ENCODE measurements at regions not wholly inside any gene's neighbourhood (a gene's known extent, or its start where the extent isn't known, plus 50 kb on each side); places are given as distances from the start of the nearest gene placed in this dataset.
A peak's percentile ranks its signal among the peaks of the same experiment; 100 is the strongest.

GRCh38 chr1:186518822-186519381 lies 58.0 kb upstream of the PDC start:
- H3K9me3 Mint-ChIP-seq: peaks cover 10 to 18% of the 10 kb centered on the region in 2 donors
- H3K36me3 Mint-ChIP-seq: peaks cover 0 to 10% of the 10 kb centered on the region in 2 donors
- ATAC-seq (peak in 1 of 2 donors; percentile 63), DNase-seq (ENCODE audit: low spot score in 2 of 2) (no peak)
- no peak overlapping the region for H3K27ac Mint-ChIP-seq

- Mint-ChIP-seq H3K9me3 (peaks cover 10 to 18% of the 10 kb centered on the region in 2 donors), H3K36me3 (peaks cover 0 to 10% of the 10 kb centered on the region in 2 donors), H3K27ac (no peak overlapping the region)
- DNase-seq (ENCODE audit: low spot score in 2 of 2) (no peak), ATAC-seq (no peak)
These were observed 57.5 kb upstream of the PDC start for GRCh38 chr1:186518395-186518794.

- ATAC-seq (no peak), DNase-seq (ENCODE audit: low spot score in 2 of 2) (no peak)
- Mint-ChIP-seq H3K27ac (no peak overlapping the region), H3K9me3 (peaks cover 7 to 8% of the 10 kb centered on the region in 2 donors), H3K36me3 (peaks cover 3 to 14% of the 10 kb centered on the region in 2 donors)
These were observed 53.5 kb upstream of the PDC start for GRCh38 chr1:186514367-186514766.

- H3K27ac Mint-ChIP-seq: no peak overlapping the region
- peaks cover 10 to 12% of the 10 kb centered on the region in 2 donors for H3K9me3 Mint-ChIP-seq
- no peak for DNase-seq (ENCODE audit: low spot score in 2 of 2)
- ATAC-seq: no peak
- peaks cover 5 to 17% of the 10 kb centered on the region in 2 donors for H3K36me3 Mint-ChIP-seq
These were observed 52.6 kb upstream of the PDC start for GRCh38 chr1:186513526-186513925.

- peaks cover 10 to 16% of the 10 kb centered on the region in 2 donors for H3K9me3 Mint-ChIP-seq
- no peak overlapping the region for H3K27ac Mint-ChIP-seq
- peaks cover 5 to 17% of the 10 kb centered on the region in 2 donors for H3K36me3 Mint-ChIP-seq
- no peak for ATAC-seq
- DNase-seq (ENCODE audit: low spot score in 2 of 2): no peak
These were observed 52.0 kb upstream of the PDC start for GRCh38 chr1:186512698-186513457.

GRCh38 chr1:186511761-186512637 lies 51.1 kb upstream of the PDC start:
- DNase-seq (ENCODE audit: low spot score in 2 of 2): no peak
- Mint-ChIP-seq H3K36me3 (peaks cover 5 to 17% of the 10 kb centered on the region in 2 donors), H3K9me3 (peaks cover 10 to 20% of the 10 kb centered on the region in 2 donors), H3K27ac (peak overlapping the region in 1 of 2 donors; percentile 23)
- no peak for ATAC-seq
